Small intestine (tissue), 7 donors: ENCODE measurements at regions not wholly inside any gene's neighbourhood (a gene's known extent, or its start where the extent isn't known, plus 50 kb on each side); places are given as distances from the start of the nearest gene placed in this dataset.

ENCODE experiments used
- DNase-seq, 2 donors: peaks; one replicate each; pipeline versions ENCODE4 v3.0.0 to v3.0.0-alpha.2; 2013
- FAIRE-seq: peaks from 2 replicates; lab custom pipeline; 2012; peaks lifted over from hg19 to GRCh38; lab: Jason Lieb, UNC
- H3K27ac ChIP-seq, 3 donors: one replicate each; pipeline ENCODE4 v1.5.1; 2013; ENCODE audit warnings: low read length in 2 of 3, mild to moderate bottlenecking in 2 of 3, control low read depth in 1 of 3, inconsistent platforms in 1 of 3, low read depth in 1 of 3, moderate library complexity in 1 of 3
- H3K27me3 ChIP-seq, 3 donors: one replicate each; pipeline ENCODE4 v1.6.1; 2013; ENCODE audit warnings: low read length in 3 of 3, inconsistent platforms in 1 of 3; ENCODE audit not compliant: control insufficient read depth in 3 of 3, insufficient read depth in 3 of 3
- H3K36me3 ChIP-seq, 3 donors: one replicate each; pipeline ENCODE4 v1.6.1; 2013; ENCODE audit warnings: low read length in 3 of 3, inconsistent platforms in 1 of 3, low read depth in 1 of 3, mild to moderate bottlenecking in 1 of 3, moderate library complexity in 1 of 3; ENCODE audit not compliant: control insufficient read depth in 3 of 3, insufficient read depth in 2 of 3
- H3K4me1 ChIP-seq, 3 donors: one replicate each; pipeline ENCODE4 v1.6.1; 2013; ENCODE audit warnings: low read length in 2 of 3, inconsistent platforms in 1 of 3, low read depth in 1 of 3, mild to moderate bottlenecking in 1 of 3, moderate library complexity in 1 of 3; ENCODE audit not compliant: control insufficient read depth in 3 of 3, insufficient read depth in 2 of 3
- H3K4me3 ChIP-seq, 3 donors: one replicate each; pipeline ENCODE4 v1.5.1; 2013; ENCODE audit warnings: low read length in 3 of 3, control low read depth in 1 of 3, inconsistent platforms in 1 of 3, low read depth in 1 of 3, mild to moderate bottlenecking in 1 of 3, moderate library complexity in 1 of 3
- H3K9me3 ChIP-seq, 2 donors: one replicate each; pipeline ENCODE4 v1.6.1; 2013; ENCODE audit warnings: low read depth in 1 of 2, low read length in 1 of 2; ENCODE audit not compliant: control insufficient read depth in 2 of 2, insufficient read depth in 1 of 2
- WGBS, 3 donors: extraction: QIAGEN DNeasy Blood & Tissue Kit; methylation state at CpG; one replicate each; pipeline ENCODE4 v1.1.7; 2013; 5-methylcytosine and 5-hydroxymethylcytosine counted together
- donor health status: healthy with polysubstance abuse.
- donor health status: control.
- donor health status: control.
- donor health status: Bipolar disorder and iron deficiency.
- donor health status: healthy.

GRCh38 chr17:65345261-65346005 lies 208.3 kb downstream of the RGS9 start:
- DNase-seq, result no peak
- 74 to 85% (median 82%) methylated on average over 15 of the region's 15 CpGs for WGBS, 3 donors
- Histone ChIP-seq H3K4me1 (no peaks in the 10 kb centered on the region), H3K9me3 (peaks cover 0 to 3% of the 10 kb centered on the region in 2 donors), H3K4me3 (no peak overlapping the region), H3K27me3 (peaks cover 0 to 4% (median 0%) of the 10 kb centered on the region in 3 donors), H3K27ac (no peak overlapping the region), H3K36me3 (no peaks in the 10 kb centered on the region)
- no peak for FAIRE-seq

- Histone ChIP-seq H3K36me3 (no peaks in the 10 kb centered on the region), H3K4me1 (no peaks in the 10 kb centered on the region), H3K27ac (no peak overlapping the region), H3K27me3 (no peaks in the 10 kb centered on the region), H3K4me3 (no peak overlapping the region), H3K9me3 (peaks cover 0 to 2% of the 10 kb centered on the region in 2 donors)
- FAIRE-seq (no peak), DNase-seq (no peak)
Measured at GRCh38 chr17:65340401-65340800, 203.2 kb downstream of the RGS9 start.

GRCh38 chr17:65334406-65334805 lies 197.2 kb downstream of the RGS9 start:
- DNase-seq (no peak), FAIRE-seq (no peak)
- no peaks in the 10 kb centered on the region for H3K4me1 ChIP-seq
- H3K4me3 ChIP-seq, result no peak overlapping the region
- H3K27ac ChIP-seq, result no peak overlapping the region
- WGBS, 3 donors, result 84 to 90% (median 86%) methylated on average over 6 of the region's 6 CpGs
- no peaks in the 10 kb centered on the region for H3K36me3 ChIP-seq
- H3K27me3 ChIP-seq, result peaks cover 0 to 4% (median 0%) of the 10 kb centered on the region in 3 donors
- peaks cover 0 to 2% of the 10 kb centered on the region in 2 donors for H3K9me3 ChIP-seq

- H3K4me3 ChIP-seq, result no peak overlapping the region
- no peak for FAIRE-seq
- H3K27ac ChIP-seq, result no peak overlapping the region
- H3K4me1 ChIP-seq, result no peaks in the 10 kb centered on the region
- H3K27me3 ChIP-seq, result peaks cover 0 to 4% (median 0%) of the 10 kb centered on the region in 3 donors
- DNase-seq, result no peak
- peaks cover 0 to 8% of the 10 kb centered on the region in 2 donors for H3K9me3 ChIP-seq
- WGBS, 3 donors, result 67 to 73% (median 69%) methylated on average over 3 of the region's 3 CpGs
- no peaks in the 10 kb centered on the region for H3K36me3 ChIP-seq
Measured at GRCh38 chr17:65332779-65333178, 195.6 kb downstream of the RGS9 start.

GRCh38 chr17:65332375-65332774 lies 195.2 kb downstream of the RGS9 start:
- Histone ChIP-seq H3K4me1 (no peaks in the 10 kb centered on the region), H3K36me3 (no peaks in the 10 kb centered on the region), H3K9me3 (peaks cover 0 to 8% of the 10 kb centered on the region in 2 donors), H3K4me3 (no peak overlapping the region), H3K27me3 (peaks cover 0 to 4% (median 0%) of the 10 kb centered on the region in 3 donors), H3K27ac (no peak overlapping the region)
- DNase-seq, result no peak
- WGBS, 3 donors, result 67 to 81% (median 78%) methylated on average over 1 of the region's 1 CpG
- no peak for FAIRE-seq

- FAIRE-seq (no peak), DNase-seq (peak; percentile 4 to 27)
- H3K27ac ChIP-seq, result no peak overlapping the region
- peaks cover 0 to 8% of the 10 kb centered on the region in 2 donors for H3K9me3 ChIP-seq
- H3K27me3 ChIP-seq, result peaks cover 0 to 4% (median 0%) of the 10 kb centered on the region in 3 donors
- no peaks in the 10 kb centered on the region for H3K4me1 ChIP-seq
- no peaks in the 10 kb centered on the region for H3K36me3 ChIP-seq
- H3K4me3 ChIP-seq, result no peak overlapping the region
Measured at GRCh38 chr17:65328567-65328966, 191.4 kb downstream of the RGS9 start.

- 69 to 88% (median 79%) methylated on average over 5 of the region's 5 CpGs for WGBS, 3 donors
- no peak overlapping the region for H3K27ac ChIP-seq
- H3K36me3 ChIP-seq, result no peaks in the 10 kb centered on the region
- no peaks in the 10 kb centered on the region for H3K4me1 ChIP-seq
- peaks cover 0 to 8% of the 10 kb centered on the region in 2 donors for H3K9me3 ChIP-seq
- no peaks in the 10 kb centered on the region for H3K27me3 ChIP-seq
- FAIRE-seq (no peak), DNase-seq (no peak)
- H3K4me3 ChIP-seq, result no peak overlapping the region
Measured at GRCh38 chr17:65324611-65325342, 187.6 kb downstream of the RGS9 start.

- 76 to 87% (median 84%) methylated on average over 2 of the region's 2 CpGs for WGBS, 3 donors
- no peaks in the 10 kb centered on the region for H3K4me1 ChIP-seq
- no peak overlapping the region for H3K27ac ChIP-seq
- no peak for DNase-seq
- no peaks in the 10 kb centered on the region for H3K36me3 ChIP-seq
- no peak for FAIRE-seq
- H3K9me3 ChIP-seq, result peaks cover 0 to under 1% of the 10 kb centered on the region in 2 donors
- H3K27me3 ChIP-seq, result no peaks in the 10 kb centered on the region
- H3K4me3 ChIP-seq, result no peak overlapping the region
Measured at GRCh38 chr17:65323049-65323448, 185.9 kb downstream of the RGS9 start.
